ENCODE measurements at regions not wholly inside any gene's neighbourhood (a gene's known extent, or its start where the extent isn't known, plus 50 kb on each side); places are given as distances from the start of the nearest gene placed in this dataset.

- POLR2A ChIA-PET: no interaction called here
- intact Hi-C loops (cut with micrococcal nuclease; ENCODE audit: unreplicated experiment): no loop called here
- ATAC-seq: no peak
- Histone ChIP-seq H3K9me3 (ENCODE audit: control insufficient read depth, insufficient read depth, low read depth, low read length) (no peaks in the 10 kb centered on the region), H3K27me3 (ENCODE audit: control insufficient read depth, insufficient read depth, low read length) (no peaks in the 10 kb centered on the region), H3K36me3 (ENCODE audit: control insufficient read depth, insufficient read depth, low read length) (no peaks in the 10 kb centered on the region), H3K4me3 (ENCODE audit: low read depth in 2 of 2, low read length in 2 of 2) (no peak overlapping the region), H3K4me1 (ENCODE audit: control insufficient read depth, insufficient read depth, low read length) (no peaks in the 10 kb centered on the region), H3K27ac (ENCODE audit: low read length) (no peak overlapping the region)
- CTCF ChIA-PET: no interaction called here
- BruUV-seq (replicated peaks): no TSS peak
- DNase-seq (ENCODE audit: low read depth, low spot score): no peak
- TF ChIP-seq, protein P1, sequence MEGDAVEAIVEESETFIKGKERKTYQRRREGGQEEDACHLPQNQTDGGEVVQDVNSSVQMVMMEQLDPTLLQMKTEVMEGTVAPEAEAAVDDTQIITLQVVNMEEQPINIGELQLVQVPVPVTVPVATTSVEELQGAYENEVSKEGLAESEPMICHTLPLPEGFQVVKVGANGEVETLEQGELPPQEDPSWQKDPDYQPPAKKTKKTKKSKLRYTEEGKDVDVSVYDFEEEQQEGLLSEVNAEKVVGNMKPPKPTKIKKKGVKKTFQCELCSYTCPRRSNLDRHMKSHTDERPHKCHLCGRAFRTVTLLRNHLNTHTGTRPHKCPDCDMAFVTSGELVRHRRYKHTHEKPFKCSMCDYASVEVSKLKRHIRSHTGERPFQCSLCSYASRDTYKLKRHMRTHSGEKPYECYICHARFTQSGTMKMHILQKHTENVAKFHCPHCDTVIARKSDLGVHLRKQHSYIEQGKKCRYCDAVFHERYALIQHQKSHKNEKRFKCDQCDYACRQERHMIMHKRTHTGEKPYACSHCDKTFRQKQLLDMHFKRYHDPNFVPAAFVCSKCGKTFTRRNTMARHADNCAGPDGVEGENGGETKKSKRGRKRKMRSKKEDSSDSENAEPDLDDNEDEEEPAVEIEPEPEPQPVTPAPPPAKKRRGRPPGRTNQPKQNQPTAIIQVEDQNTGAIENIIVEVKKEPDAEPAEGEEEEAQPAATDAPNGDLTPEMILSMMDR (IDR thresholded peaks at IDR 0.05): no peak
- TF ChIP-seq POLR2AphosphoS5 (IDR thresholded peaks at IDR 0.05; ENCODE audit: low read depth, low read length) (no peak), SIN3A (IDR thresholded peaks at IDR 0.05; ENCODE audit: borderline replicate concordance, insufficient read depth, low read depth, low read length) (no peak), TCF7L2 (IDR thresholded peaks at IDR 0.05; ENCODE audit: low read depth, low read length) (no peak), REST (IDR thresholded peaks at IDR 0.05; ENCODE audit: insufficient read depth in 1 of 2, low read depth in 2 of 2, low read length in 1 of 2) (no peak)
- in situ Hi-C loops (cut with HindIII; ENCODE audit: low pct_unique_long_range_greater_than_20kb, low sequenced_read_pairs): no loop called here
These were observed 363.0 kb downstream of the SETD4 start for GRCh38 chr21:35697321-35697808.

DNA sequence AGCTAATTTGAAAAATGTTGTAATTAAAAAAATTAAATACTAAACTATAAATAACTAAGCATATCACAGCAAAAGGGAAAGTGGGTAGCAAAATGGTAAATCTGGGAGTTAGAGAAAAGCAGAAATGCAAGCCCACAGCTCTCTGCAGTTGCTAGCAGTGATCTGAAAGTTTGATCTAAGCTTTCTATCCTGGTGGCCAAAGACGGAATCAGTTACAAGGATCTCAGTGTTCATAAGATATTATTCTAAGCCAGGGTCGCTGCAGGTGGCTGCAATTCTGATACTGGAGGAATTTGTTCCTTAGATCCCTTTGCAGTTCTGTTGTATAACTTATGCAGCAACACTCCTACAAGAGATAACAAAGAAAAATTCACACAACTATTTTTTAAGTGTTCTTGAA is 363.7 kb downstream of the SETD4 start:
- ChIA-PET CTCF (no interaction called here), POLR2A (no interaction called here)
- no TSS peak for BruUV-seq (replicated peaks)

More for the DNA sequence above, 363.7 kb downstream of the SETD4 start:
- no peak for DNase-seq (ENCODE audit: low read depth, low spot score)
- ATAC-seq: no peak
- Histone ChIP-seq H3K9me3 (ENCODE audit: control insufficient read depth, insufficient read depth, low read depth, low read length) (no peaks in the 10 kb centered on the region), H3K27ac (ENCODE audit: low read length) (no peak overlapping the region), H3K36me3 (ENCODE audit: control insufficient read depth, insufficient read depth, low read length) (no peaks in the 10 kb centered on the region), H3K4me1 (ENCODE audit: control insufficient read depth, insufficient read depth, low read length) (no peaks in the 10 kb centered on the region), H3K4me3 (ENCODE audit: low read depth in 2 of 2, low read length in 2 of 2) (no peak overlapping the region), H3K27me3 (ENCODE audit: control insufficient read depth, insufficient read depth, low read length) (no peaks in the 10 kb centered on the region)
- no peak for TF ChIP-seq REST (IDR thresholded peaks at IDR 0.05; ENCODE audit: insufficient read depth in 1 of 2, low read depth in 2 of 2, low read length in 1 of 2)
- TF ChIP-seq TCF7L2 (IDR thresholded peaks at IDR 0.05; ENCODE audit: low read depth, low read length): no peak
- TF ChIP-seq POLR2AphosphoS5 (IDR thresholded peaks at IDR 0.05; ENCODE audit: low read depth, low read length): no peak
- no peak for TF ChIP-seq SIN3A (IDR thresholded peaks at IDR 0.05; ENCODE audit: borderline replicate concordance, insufficient read depth, low read depth, low read length)
- TF ChIP-seq, protein P1 (IDR thresholded peaks at IDR 0.05): no peak
- intact Hi-C loops (cut with micrococcal nuclease; ENCODE audit: unreplicated experiment): no loop called here
- in situ Hi-C loops (cut with HindIII; ENCODE audit: low pct_unique_long_range_greater_than_20kb, low sequenced_read_pairs): no loop called here
